Gastroesophageal sphincter (tissue), 3 donors: ENCODE measurements at regions not wholly inside any gene's neighbourhood (a gene's known extent, or its start where the extent isn't known, plus 50 kb on each side); places are given as distances from the start of the nearest gene placed in this dataset.

Experiments used
- CTCF ChIP-seq, 4 experiments: fragments of 200-600 bp in 2 of 4; fragments of 450-650 bp in 2 of 4; sonication (generic) in 1 of 4; IDR thresholded peaks; one replicate each; pipeline ENCODE4 v1.5.1; 2017 to 2019; ENCODE audit warnings: antibody characterized with exemption in 4 of 4, mild to moderate bottlenecking in 2 of 4, moderate library complexity in 2 of 4
- EP300 ChIP-seq: sonication (generic); formaldehyde crosslinking; IDR thresholded peaks from one replicate; pipeline ENCODE4 v1.6.1; 2017; ENCODE audit warnings: antibody characterized with exemption, mild to moderate bottlenecking

- TF ChIP-seq CTCF (IDR thresholded peaks at IDR 0.05) (no peak), EP300 (no peak)
These were observed 50.3 kb downstream of the NALF2 start for GRCh38 chrX:69554321-69554947.
